Activated naive CD4-positive, alpha-beta T cell treated with anti-CD3 and anti-CD28 coated beads, Interleukin-2, amount 50 U/mL, for 72 hours (primary cell): ENCODE measurements at regions not wholly inside any gene's neighbourhood (a gene's known extent, or its start where the extent isn't known, plus 50 kb on each side); places are given as distances from the start of the nearest gene placed in this dataset.
"Not testable (repeated sequence)": the region's sequence is repeated elsewhere in the genome, so short reads cannot be mapped to it uniquely, and the experiment has no call there.

Source experiments
- ATAC-seq, 2 donors: fragments of 150-1000 bp; cut with Tn5 transposase; 2 replicates each; pipeline ENCODE4 v1.10.0; 2021; ENCODE audit warnings: mild to moderate bottlenecking in 2 of 2, moderate library complexity in 2 of 2
- DNase-seq, 2 donors: peaks; one replicate each; pipeline ENCODE4 v3.0.0; 2021 to 2022; ENCODE audit warnings: low spot score in 2 of 2
- H3K27ac Mint-ChIP-seq, 2 donors: one replicate each; pipeline ENCODE4 v1.8.0; 2022; ENCODE audit warnings: mild to moderate bottlenecking in 2 of 2, mixed read lengths in 2 of 2
- H3K36me3 Mint-ChIP-seq, 2 donors: one replicate each; pipeline ENCODE4 v1.8.0; 2022; ENCODE audit warnings: mixed read lengths in 2 of 2
- H3K9me3 Mint-ChIP-seq, 2 donors: one replicate each; pipeline ENCODE4 v1.8.0; 2022; ENCODE audit warnings: mixed read lengths in 2 of 2

DNA sequence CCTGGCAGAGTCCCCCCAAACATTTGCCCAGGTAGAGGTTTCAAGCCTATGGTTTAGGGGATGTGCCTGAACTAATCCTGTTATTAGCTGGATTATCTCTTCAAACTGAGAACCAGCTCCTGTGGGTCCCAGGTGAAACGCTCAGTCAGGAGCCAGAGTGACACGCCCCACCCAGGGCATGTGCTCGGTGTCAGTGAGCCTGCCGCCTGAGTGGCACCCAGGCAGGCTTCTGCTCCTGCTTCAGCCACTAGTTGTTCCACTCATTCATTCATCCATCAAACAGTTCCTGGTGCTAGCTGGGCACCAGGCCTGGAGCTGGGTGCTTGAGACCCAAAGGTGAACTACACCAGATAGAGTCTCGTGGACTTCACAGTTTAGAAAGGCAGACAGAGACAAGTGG lies 129.4 kb upstream of the PITX1 start:
- H3K27ac Mint-ChIP-seq: peak overlapping the region in 1 of 2 donors; percentile 6
- H3K9me3 Mint-ChIP-seq: peaks cover 10 to 15% of the 10 kb centered on the region in 2 donors
- ATAC-seq: no peak
- H3K36me3 Mint-ChIP-seq: peaks cover 11 to 15% of the 10 kb centered on the region in 2 donors
- DNase-seq: no peak

DNA sequence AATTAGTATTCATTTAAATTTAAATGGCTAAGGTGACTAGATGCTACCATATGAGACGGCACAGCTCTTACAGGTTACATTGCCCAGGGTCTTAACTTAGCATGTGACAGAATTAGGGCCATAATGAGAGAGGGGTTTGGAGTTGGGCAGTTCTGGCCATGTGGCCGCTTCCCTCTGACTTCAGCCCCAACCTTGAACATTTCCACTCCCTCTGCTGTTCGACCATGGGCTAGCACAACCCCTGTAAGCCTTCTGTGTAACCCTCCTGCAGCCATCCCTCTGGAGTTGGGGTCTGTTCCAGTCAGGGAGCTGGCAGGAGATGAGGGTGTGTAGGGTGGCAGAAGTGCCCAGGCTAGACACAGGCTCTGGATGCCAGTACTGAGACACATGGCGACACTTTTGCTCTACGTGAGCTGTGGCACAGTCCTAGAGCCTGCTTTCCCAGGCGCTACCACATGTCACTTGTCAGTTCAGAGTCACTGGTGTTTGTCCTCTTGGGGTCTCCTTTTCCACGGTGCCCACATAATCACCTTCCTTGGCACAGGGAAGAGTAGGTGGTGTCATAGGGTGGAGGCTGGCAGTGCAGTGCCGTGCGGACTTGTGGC lies 128.7 kb upstream of the PITX1 start:
- DNase-seq (no peak), ATAC-seq (no peak)
- peaks cover 12 to 17% of the 10 kb centered on the region in 2 donors for H3K9me3 Mint-ChIP-seq
- no peak overlapping the region for H3K27ac Mint-ChIP-seq
- peaks cover 11 to 15% of the 10 kb centered on the region in 2 donors for H3K36me3 Mint-ChIP-seq

DNA sequence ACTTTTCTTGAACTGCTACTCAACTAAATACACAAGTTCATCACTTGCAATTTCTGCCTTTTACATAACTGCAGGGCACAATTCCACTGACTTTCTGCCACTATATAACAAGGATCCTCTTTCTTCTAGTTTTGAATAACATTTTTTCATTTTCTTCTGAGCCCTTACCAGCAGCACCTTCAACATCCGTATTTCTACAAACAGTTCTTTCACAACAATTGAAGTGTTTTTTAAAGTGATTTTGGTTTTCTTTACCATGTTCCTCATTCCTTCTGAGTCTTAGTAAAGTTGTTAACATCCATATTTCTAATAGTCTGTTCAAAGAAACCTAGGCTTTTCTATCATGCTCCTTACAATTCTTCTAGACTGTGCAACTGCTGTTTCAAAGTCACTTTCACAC lies 127.2 kb upstream of the PITX1 start:
- no peak for ATAC-seq
- Mint-ChIP-seq H3K27ac (no peak overlapping the region), H3K9me3 (peaks cover 16 to 17% of the 10 kb centered on the region in 2 donors), H3K36me3 (peaks cover 11 to 15% of the 10 kb centered on the region in 2 donors)
- no peak for DNase-seq

DNA sequence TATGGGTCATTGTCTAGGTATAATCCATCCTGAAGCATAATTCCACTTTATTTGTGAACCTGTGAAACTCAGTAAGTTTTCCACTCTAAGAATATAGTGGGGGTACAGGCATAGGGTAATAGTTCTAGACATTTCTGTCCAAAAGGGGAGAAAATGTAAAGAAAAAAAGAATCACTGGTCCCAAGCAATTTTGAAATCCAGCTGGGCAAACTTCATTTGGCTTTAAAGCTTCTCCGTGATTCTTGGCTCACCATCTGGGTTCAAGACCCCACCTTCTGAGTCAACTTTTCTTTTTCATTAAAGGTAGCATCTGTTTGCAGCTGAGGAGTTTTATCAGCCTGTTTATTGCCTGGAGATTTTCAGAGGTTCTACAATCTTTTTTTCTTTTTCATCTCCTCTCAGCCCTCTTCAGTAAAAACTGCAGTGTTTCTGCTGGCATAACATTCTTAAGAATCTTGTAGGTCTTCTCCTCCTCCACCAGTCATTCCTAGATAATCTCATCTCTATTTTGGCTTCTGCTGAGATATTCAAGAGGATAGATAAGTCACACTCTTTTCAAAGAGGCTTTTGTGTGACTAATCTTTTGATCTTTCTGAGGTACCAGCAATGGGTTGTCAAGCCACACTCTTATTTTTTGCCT lies 126.1 kb upstream of the PITX1 start:
- ATAC-seq: no peak
- no peak for DNase-seq
- no peak overlapping the region for H3K27ac Mint-ChIP-seq
- H3K36me3 Mint-ChIP-seq: peaks cover 11 to 15% of the 10 kb centered on the region in 2 donors
- H3K9me3 Mint-ChIP-seq: peaks cover 16 to 17% of the 10 kb centered on the region in 2 donors

DNA sequence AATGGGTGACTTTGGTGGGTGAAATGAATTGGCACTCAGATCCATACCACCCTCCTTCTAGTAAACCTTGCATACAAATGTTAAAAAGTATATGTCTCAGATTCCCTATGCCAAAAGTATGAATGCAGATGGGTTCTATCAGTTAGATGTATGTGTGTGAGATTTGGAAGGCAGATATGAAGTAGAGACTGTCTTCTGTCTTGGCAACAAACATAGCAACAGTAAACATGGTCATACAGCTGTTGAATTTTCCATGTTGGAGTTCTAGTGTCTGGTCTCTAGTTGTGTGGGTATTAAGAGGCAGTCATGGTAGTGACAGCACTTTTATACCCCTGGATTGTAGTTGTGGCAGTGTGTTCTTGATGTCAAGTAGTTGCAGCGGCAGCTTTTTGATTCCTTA lies 125.6 kb upstream of the PITX1 start:
- H3K27ac Mint-ChIP-seq: no peak overlapping the region
- H3K36me3 Mint-ChIP-seq: peaks cover 11 to 15% of the 10 kb centered on the region in 2 donors
- DNase-seq (no peak), ATAC-seq (no peak)
- peaks cover 16 to 17% of the 10 kb centered on the region in 2 donors for H3K9me3 Mint-ChIP-seq

DNA sequence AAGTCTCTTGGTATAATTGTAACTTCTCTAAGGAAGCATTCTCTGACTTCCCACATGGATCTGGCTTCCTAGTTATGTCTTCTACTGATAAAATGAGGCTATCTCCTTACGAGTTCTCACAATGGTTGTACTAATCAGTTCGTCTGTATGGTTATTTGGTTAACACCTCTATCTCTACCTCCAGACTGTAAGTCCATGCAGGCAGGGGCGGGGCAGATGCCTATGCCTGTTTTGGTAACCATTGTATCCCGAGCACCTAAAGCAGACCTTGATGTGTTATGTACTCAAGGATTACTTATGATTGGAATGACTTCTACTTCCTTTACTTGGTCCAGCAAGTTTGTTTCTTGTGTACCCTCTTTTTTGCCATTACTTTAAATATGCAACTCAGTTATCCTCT lies 125.0 kb upstream of the PITX1 start:
- ATAC-seq (no peak), DNase-seq (no peak)
- Mint-ChIP-seq H3K9me3 (peaks cover 16 to 17% of the 10 kb centered on the region in 2 donors), H3K27ac (no peak overlapping the region), H3K36me3 (peaks cover 11 to 15% of the 10 kb centered on the region in 2 donors)

DNA sequence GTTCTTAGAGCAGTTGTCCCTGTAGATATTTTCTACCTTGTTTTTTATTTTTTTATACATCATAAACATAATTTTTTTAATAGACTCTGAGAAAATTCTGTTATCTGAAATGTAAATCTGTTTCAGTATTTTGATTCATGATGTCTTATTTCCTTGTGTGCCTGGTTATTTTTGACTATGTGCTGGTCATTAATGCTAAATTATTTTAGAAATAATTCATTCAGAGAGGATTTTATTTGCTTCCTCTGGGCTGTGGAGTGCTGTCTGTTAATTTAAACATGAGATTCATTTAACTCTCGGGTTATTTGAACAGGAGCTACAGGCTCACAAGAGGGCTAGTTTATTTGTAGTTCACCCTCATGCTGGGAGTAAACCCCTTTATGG lies 124.3 kb upstream of the PITX1 start:
- Mint-ChIP-seq H3K36me3 (peaks cover 11 to 15% of the 10 kb centered on the region in 2 donors), H3K9me3 (peaks cover 16 to 17% of the 10 kb centered on the region in 2 donors), H3K27ac (no peak overlapping the region)
- no peak for DNase-seq
- ATAC-seq: no peak

DNA sequence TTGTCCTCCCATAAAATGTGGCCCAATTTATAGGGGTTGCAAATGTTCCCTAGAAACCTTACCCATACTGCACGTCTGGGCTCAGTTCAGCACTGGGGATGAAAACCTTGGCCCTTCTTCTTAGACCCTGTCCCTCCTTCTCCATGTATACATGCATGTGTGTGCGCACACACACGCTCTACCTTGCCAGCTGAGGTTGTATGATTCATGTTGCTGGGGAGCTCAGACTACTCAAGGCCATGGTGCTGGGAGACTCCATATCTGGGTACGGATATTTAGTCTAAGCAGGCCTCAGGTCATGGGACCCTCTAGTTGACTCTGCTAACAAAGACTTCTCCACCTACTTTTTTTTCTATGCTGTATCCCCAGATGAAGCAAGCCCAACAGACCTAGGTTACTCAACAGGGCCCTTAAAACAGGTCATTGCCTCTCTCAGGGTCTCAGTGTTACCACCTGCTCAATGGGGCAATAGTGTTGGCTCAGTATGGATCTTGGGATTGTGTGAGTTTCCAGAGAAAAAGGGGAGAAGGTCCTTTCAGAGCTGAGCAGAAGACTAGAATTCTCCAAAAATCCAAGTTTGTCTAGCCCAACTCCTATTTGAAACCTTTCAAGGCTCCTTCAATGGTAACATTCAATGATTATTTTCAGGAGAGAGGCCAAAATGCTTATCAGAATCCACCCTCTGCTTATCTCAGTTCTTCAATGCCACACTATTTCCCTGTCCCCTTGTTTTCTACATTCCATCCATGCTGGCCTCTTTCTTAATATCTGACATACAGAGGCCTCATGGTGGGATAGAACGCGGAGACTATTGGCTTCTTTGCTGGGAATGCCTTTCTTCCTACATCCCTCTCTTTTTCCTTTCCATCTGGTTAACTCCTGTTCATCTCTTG lies 123.6 kb upstream of the PITX1 start:
- no peak for DNase-seq
- Mint-ChIP-seq H3K36me3 (peaks cover 11 to 15% of the 10 kb centered on the region in 2 donors), H3K9me3 (peaks cover 16 to 17% of the 10 kb centered on the region in 2 donors), H3K27ac (no peak overlapping the region)
- ATAC-seq: no peak

DNA sequence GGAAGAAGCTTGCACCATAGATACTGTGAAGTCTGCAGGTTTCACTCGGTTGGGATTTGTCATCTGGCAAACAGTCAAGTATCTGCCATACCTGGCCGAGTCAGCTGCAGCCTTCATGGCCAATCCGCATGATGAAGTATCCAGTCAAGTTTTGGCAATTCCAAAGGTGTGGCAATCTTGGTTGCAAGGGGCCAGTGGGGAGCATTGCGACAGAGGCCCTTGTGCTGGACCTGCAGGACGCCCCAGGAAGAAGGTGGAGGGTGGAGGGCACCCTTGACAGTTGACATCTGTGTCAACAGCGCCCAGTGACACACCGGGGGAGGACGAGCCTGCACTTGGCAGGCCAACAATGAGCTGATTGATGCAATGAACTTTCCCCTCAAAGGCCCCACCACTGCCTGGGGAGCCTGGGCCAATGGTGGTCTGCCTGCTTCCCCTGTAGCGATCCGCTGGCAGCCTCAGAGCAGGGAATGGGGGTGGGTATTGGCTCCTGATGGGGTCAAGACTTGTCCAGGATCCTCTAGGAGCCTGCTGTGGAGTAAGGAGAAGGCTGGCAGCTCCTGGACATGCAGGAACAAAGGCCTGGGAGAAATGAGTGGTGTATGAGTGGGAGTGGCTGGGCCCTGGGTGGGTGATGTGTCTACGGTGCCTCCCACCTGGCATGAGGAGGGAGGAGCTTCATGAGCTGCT lies 122.8 kb upstream of the PITX1 start:
- ATAC-seq (no peak), DNase-seq (no peak)
- peaks cover 16 to 17% of the 10 kb centered on the region in 2 donors for H3K9me3 Mint-ChIP-seq
- H3K27ac Mint-ChIP-seq: no peak overlapping the region
- peaks cover 11 to 15% of the 10 kb centered on the region in 2 donors for H3K36me3 Mint-ChIP-seq

DNA sequence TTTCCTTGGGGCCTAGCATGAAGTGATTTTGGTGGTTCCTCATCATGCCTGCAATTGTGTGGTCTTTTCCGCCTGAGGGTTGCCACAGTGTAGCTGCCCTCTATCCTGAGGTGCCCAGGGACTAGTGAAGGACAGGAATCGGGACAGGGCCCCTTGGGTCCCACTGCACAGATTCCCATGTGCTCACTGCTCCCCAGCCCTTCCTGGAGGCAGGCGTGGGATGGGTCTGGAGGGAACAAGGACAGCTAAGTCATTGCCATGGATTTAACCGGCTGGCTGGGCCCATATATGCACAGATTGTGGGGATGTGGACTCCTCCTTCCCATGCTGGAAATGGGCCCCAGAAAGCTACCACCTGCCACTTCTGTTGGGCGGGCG lies 122.3 kb upstream of the PITX1 start:
- DNase-seq (no peak), ATAC-seq (no peak)
- Mint-ChIP-seq H3K27ac (no peak overlapping the region), H3K9me3 (peaks cover 16 to 17% of the 10 kb centered on the region in 2 donors), H3K36me3 (peaks cover 11 to 15% of the 10 kb centered on the region in 2 donors)

DNA sequence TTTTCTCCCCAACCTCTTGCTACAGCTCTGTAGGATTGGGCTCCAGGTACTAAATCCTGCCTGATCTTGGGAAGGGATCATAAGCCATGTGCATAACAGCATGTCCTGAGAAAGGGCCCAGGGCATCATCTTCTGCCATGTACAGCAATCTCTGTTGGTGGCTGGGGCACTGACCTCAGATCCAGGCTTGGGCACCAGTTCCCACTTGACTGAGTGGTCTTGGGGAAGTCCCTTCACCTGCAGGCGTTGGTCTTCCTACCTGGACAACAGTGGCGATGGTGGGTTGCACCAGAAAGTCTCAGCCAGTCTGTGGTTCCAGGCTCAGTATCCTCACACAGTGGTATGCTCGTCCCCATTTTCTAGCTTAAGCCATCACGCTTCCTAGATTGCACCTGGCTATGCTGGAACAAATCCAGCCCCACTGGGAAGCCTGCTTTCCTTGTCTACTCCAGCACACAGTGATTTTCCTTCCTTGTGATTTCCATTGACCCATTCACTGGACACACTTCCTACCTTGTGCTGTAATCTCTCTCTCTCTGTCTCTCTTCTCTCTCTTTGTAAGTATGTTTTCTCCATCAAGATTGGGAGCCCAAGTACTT lies 121.7 kb upstream of the PITX1 start:
- peaks cover 16 to 17% of the 10 kb centered on the region in 2 donors for H3K9me3 Mint-ChIP-seq
- H3K36me3 Mint-ChIP-seq: peaks cover 11 to 14% of the 10 kb centered on the region in 2 donors
- DNase-seq (no peak), ATAC-seq (no peak)
- H3K27ac Mint-ChIP-seq: no peak overlapping the region

DNA sequence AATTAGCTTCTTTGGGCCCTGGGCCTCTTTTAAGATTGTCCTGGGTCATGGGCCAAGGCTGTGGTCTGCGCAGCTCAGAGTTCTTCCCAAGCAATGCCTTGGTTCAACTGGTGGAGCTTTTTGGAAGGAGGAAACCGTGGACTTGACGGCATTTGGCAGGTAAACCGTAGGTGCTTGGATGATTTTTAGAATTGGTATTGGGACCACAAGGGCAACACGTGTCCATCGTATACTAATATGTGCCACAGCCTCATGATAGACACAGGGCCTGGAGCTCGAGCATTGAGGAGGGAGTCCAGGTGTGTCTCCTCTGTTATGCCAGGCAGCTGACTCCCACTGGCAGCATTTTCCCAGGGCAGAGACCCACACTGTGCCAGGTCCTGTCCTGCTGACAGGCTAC lies 120.9 kb upstream of the PITX1 start:
- ATAC-seq (no peak), DNase-seq (no peak)
- H3K27ac Mint-ChIP-seq: no peak overlapping the region
- peaks cover 16 to 17% of the 10 kb centered on the region in 2 donors for H3K9me3 Mint-ChIP-seq
- H3K36me3 Mint-ChIP-seq: peaks cover 8 to 11% of the 10 kb centered on the region in 2 donors

DNA sequence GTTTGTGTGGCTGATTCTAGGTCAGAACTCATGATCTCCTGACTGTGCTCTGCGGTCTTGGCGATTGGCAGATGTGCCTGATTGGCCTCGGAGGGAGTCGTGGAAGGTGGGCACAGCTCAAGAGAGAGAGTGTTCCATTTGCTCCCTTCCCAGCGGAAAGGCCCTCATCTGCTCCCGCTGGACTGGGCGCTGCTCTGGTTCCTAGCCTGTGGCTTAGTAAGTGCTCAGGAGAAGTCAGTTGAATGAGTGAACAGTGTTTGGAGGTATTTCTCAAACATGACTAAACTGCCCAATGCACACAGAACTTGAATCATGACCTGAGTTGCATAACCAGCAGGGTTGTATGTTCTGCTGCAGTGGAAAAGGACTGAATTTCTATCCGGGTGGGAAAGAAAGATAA lies 120.2 kb upstream of the PITX1 start:
- H3K9me3 Mint-ChIP-seq: peaks cover 10 to 11% of the 10 kb centered on the region in 2 donors
- DNase-seq (no peak), ATAC-seq (no peak)

DNA sequence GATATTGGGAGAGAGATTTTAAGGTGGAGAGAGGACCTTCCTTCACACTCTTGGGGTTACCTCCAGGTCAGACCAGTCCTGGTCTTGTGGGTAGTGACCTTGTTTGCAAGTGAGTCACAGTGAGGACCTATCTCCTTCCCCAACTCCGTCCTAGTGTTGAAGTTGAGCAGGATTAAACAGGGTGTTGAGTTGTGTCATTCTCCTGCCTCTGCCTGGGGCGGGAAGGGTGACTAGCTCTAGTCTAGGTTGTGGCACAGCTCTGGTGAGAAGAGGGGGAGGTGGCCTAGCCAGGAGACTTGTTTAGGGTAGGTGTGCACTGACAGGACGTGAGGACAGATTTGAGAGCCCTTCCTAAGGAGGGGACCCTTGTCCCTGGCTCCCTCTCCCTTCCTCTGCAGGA lies 119.6 kb upstream of the PITX1 start:
- ATAC-seq: no peak
- peaks cover 0 to 1% of the 10 kb centered on the region in 2 donors for H3K36me3 Mint-ChIP-seq

More for the DNA sequence above, 120.2 kb upstream of the PITX1 start:
- Mint-ChIP-seq H3K36me3 (peaks cover 5 to 7% of the 10 kb centered on the region in 2 donors), H3K27ac (no peak overlapping the region)

DNA sequence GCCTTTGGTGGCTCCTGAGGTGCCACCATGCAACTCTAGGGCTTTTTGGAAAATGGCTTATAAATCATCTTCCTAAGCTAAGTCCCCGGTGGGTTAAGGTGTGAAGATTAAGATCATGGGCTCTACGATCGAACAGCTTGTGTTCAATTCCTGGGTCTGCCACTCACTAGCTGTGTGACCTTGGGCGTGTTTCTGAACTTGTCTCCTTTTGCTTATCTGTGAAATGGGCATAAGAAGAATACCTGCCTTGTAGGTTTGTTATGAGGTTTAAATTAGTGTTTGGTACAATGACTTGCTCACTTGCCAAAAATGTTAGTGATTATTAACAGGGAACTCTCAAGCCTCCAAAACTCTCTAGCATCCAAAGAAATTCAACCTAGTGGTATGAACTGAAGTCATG lies 119.2 kb upstream of the PITX1 start:
- Mint-ChIP-seq H3K9me3 (peaks cover under 1 to 6% of the 10 kb centered on the region in 2 donors), H3K36me3 (no peaks in the 10 kb centered on the region), H3K27ac (no peak overlapping the region)
- no peak for DNase-seq
- ATAC-seq: no peak

More for the DNA sequence above, 119.6 kb upstream of the PITX1 start:
- Mint-ChIP-seq H3K27ac (no peak overlapping the region), H3K9me3 (peaks cover 4 to 6% of the 10 kb centered on the region in 2 donors)
- DNase-seq: no peak

DNA sequence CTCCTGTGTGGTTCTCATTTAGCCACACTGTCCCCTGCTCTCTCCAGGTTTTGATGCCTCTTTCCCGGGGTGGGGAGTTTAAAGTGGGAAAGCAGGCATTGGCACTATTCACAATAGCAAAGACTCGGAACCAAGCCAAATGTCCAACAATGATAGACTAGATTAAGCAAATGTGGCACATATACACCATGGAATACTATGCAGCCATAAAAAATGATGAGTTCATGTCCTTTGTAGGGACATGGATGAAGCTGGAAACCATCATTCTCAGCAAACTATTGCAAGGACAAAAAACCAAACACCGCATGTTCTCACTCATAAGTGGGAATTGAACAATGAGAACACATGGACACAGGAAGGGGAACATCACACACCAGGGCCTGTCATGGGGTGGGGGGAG lies 117.6 kb upstream of the PITX1 start:
- DNase-seq, ATAC-seq, H3K27ac Mint-ChIP-seq, H3K9me3 Mint-ChIP-seq, H3K36me3 Mint-ChIP-seq: not testable (repeated sequence)
